Testis (tissue), 2 donors: ENCODE measurements at regions not wholly inside any gene's neighbourhood (a gene's known extent, or its start where the extent isn't known, plus 50 kb on each side); places are given as distances from the start of the nearest gene placed in this dataset.

Experiments
- POLR2A ChIP-seq: fragments of 450-650 bp; IDR thresholded peaks from one replicate; pipeline ENCODE4 v1.6.1; 2017; ENCODE audit warnings: antibody characterized with exemption, mild to moderate bottlenecking, moderate library complexity
- TF ChIP-seq, protein P1 (sequence below), 3 experiments: fragments of 450-650 bp in 2 of 3; fragments of 200-600 bp in 1 of 3; sonication (generic) in 1 of 3; IDR thresholded peaks; one replicate each; pipeline ENCODE4 v1.5.1; 2016 to 2019; ENCODE audit warnings: antibody characterized with exemption in 3 of 3, mild to moderate bottlenecking in 2 of 3, moderate library complexity in 1 of 3

DNA sequence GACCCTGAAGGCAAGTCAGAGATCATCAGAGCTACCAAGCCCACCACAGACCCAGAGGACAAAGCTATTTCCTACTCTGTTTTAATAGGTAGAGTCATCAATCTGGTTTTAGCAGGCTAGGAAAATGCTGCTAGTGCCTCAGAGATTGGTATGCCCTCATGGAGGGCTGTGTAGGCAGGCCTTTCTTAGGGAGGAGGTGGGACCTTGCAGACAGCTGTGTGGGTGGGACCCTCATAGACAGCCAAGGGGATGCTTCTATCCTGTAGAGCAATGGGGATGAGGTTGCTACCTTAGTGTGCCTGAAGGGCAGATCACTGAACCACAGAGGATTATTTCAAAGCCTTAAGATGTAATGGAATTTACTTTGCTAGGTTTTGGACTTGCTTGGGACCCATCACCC lies 534.9 kb upstream of the KLF12 start:
- TF ChIP-seq, protein P1, sequence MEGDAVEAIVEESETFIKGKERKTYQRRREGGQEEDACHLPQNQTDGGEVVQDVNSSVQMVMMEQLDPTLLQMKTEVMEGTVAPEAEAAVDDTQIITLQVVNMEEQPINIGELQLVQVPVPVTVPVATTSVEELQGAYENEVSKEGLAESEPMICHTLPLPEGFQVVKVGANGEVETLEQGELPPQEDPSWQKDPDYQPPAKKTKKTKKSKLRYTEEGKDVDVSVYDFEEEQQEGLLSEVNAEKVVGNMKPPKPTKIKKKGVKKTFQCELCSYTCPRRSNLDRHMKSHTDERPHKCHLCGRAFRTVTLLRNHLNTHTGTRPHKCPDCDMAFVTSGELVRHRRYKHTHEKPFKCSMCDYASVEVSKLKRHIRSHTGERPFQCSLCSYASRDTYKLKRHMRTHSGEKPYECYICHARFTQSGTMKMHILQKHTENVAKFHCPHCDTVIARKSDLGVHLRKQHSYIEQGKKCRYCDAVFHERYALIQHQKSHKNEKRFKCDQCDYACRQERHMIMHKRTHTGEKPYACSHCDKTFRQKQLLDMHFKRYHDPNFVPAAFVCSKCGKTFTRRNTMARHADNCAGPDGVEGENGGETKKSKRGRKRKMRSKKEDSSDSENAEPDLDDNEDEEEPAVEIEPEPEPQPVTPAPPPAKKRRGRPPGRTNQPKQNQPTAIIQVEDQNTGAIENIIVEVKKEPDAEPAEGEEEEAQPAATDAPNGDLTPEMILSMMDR (IDR thresholded peaks at IDR 0.05), result no peak
- no peak for TF ChIP-seq POLR2A
